ENCODE measurements at regions not wholly inside any gene's neighbourhood (a gene's known extent, or its start where the extent isn't known, plus 50 kb on each side); places are given as distances from the start of the nearest gene placed in this dataset.

- TF ChIP-seq POLR2A (IDR thresholded peaks at IDR 0.05) (no peak), CTCF (IDR thresholded peaks at IDR 0.05) (no peak)
Observed at GRCh38 chr5:4363045-4363444, 767.4 kb downstream of the IRX1 start.
